Activated T-cell treated with anti-CD3 and anti-CD28 coated beads, Interleukin-2, amount 50 U/mL, for 4 hours (primary cell): ENCODE measurements at regions not wholly inside any gene's neighbourhood (a gene's known extent, or its start where the extent isn't known, plus 50 kb on each side); places are given as distances from the start of the nearest gene placed in this dataset.

Experiments
- ATAC-seq, 2 donors: fragments of 200-7000 bp; cut with Tn5 transposase; one replicate each; pipeline ENCODE4 v1.10.0; 2021
- DNase-seq: peaks from one replicate; pipeline ENCODE4 v3.0.0-alpha.2; 2020
- H3K27me3 Mint-ChIP-seq: one replicate; pipeline ENCODE4 v1.8.0; 2021; ENCODE audit warnings: low read depth, mixed read lengths
- H3K36me3 Mint-ChIP-seq: one replicate; pipeline ENCODE4 v1.8.0; 2022; ENCODE audit warnings: mixed read lengths; ENCODE audit not compliant: insufficient read depth
- H3K4me1 Mint-ChIP-seq: one replicate; pipeline ENCODE4 v1.8.0; 2021; ENCODE audit warnings: low read depth, mixed read lengths
- H3K4me3 Mint-ChIP-seq: one replicate; pipeline ENCODE4 v1.8.0; 2021; ENCODE audit warnings: mild to moderate bottlenecking, moderate library complexity, mixed read lengths
- H3K9me3 Mint-ChIP-seq: one replicate; pipeline ENCODE4 v1.8.0; 2021; ENCODE audit warnings: mixed read lengths

- Mint-ChIP-seq H3K9me3 (no peaks in the 10 kb centered on the region), H3K4me3 (no peak overlapping the region), H3K36me3 (no peaks in the 10 kb centered on the region), H3K27me3 (peaks cover 3% of the 10 kb centered on the region), H3K4me1 (no peaks in the 10 kb centered on the region)
- DNase-seq (no peak), ATAC-seq (no peak)
These were observed 211.4 kb upstream of the SALL3 start for GRCh38 chr18:78768221-78768620.

GRCh38 chr18:78768656-78769501 lies 210.7 kb upstream of the SALL3 start:
- Mint-ChIP-seq H3K4me1 (no peaks in the 10 kb centered on the region), H3K27me3 (peaks cover 3% of the 10 kb centered on the region), H3K9me3 (no peaks in the 10 kb centered on the region), H3K4me3 (no peak overlapping the region), H3K36me3 (no peaks in the 10 kb centered on the region)
- DNase-seq, result no peak
- no peak for ATAC-seq

GRCh38 chr18:78769502-78770105 lies 210.0 kb upstream of the SALL3 start:
- no peaks in the 10 kb centered on the region for H3K36me3 Mint-ChIP-seq
- H3K4me1 Mint-ChIP-seq, result no peaks in the 10 kb centered on the region
- no peak for ATAC-seq
- H3K4me3 Mint-ChIP-seq, result no peak overlapping the region
- no peaks in the 10 kb centered on the region for H3K9me3 Mint-ChIP-seq
- no peak for DNase-seq
- peaks cover 3% of the 10 kb centered on the region for H3K27me3 Mint-ChIP-seq

GRCh38 chr18:78770139-78770822 lies 209.3 kb upstream of the SALL3 start:
- DNase-seq, result no peak
- no peak for ATAC-seq
- H3K4me3 Mint-ChIP-seq, result no peak overlapping the region
- H3K27me3 Mint-ChIP-seq, result peaks cover 3% of the 10 kb centered on the region
- no peaks in the 10 kb centered on the region for H3K36me3 Mint-ChIP-seq
- no peaks in the 10 kb centered on the region for H3K9me3 Mint-ChIP-seq
- no peaks in the 10 kb centered on the region for H3K4me1 Mint-ChIP-seq

GRCh38 chr18:78770823-78771139 lies 208.8 kb upstream of the SALL3 start:
- no peak for DNase-seq
- ATAC-seq, result no peak
- no peak overlapping the region for H3K4me3 Mint-ChIP-seq
- H3K9me3 Mint-ChIP-seq, result no peaks in the 10 kb centered on the region
- no peaks in the 10 kb centered on the region for H3K4me1 Mint-ChIP-seq
- H3K36me3 Mint-ChIP-seq, result no peaks in the 10 kb centered on the region
- peaks cover 3% of the 10 kb centered on the region for H3K27me3 Mint-ChIP-seq

- Mint-ChIP-seq H3K4me3 (no peak overlapping the region), H3K4me1 (no peaks in the 10 kb centered on the region), H3K36me3 (no peaks in the 10 kb centered on the region), H3K27me3 (peaks cover 3% of the 10 kb centered on the region), H3K9me3 (no peaks in the 10 kb centered on the region)
- DNase-seq (no peak), ATAC-seq (no peak)
These were observed 207.9 kb upstream of the SALL3 start for GRCh38 chr18:78771496-78772359.

GRCh38 chr18:78772360-78773302 lies 207.0 kb upstream of the SALL3 start:
- Mint-ChIP-seq H3K36me3 (no peaks in the 10 kb centered on the region), H3K4me1 (no peaks in the 10 kb centered on the region), H3K4me3 (no peak overlapping the region), H3K27me3 (peaks cover 3% of the 10 kb centered on the region), H3K9me3 (no peaks in the 10 kb centered on the region)
- DNase-seq (no peak), ATAC-seq (no peak)

GRCh38 chr18:78773303-78773755 lies 206.3 kb upstream of the SALL3 start:
- ATAC-seq (no peak), DNase-seq (no peak)
- no peaks in the 10 kb centered on the region for H3K4me1 Mint-ChIP-seq
- H3K9me3 Mint-ChIP-seq, result no peaks in the 10 kb centered on the region
- no peak overlapping the region for H3K4me3 Mint-ChIP-seq
- H3K36me3 Mint-ChIP-seq, result no peaks in the 10 kb centered on the region
- H3K27me3 Mint-ChIP-seq, result peaks cover 3% of the 10 kb centered on the region

GRCh38 chr18:78773819-78774218 lies 205.8 kb upstream of the SALL3 start:
- Mint-ChIP-seq H3K4me3 (no peak overlapping the region), H3K4me1 (no peaks in the 10 kb centered on the region), H3K9me3 (no peaks in the 10 kb centered on the region), H3K27me3 (peaks cover 3% of the 10 kb centered on the region), H3K36me3 (no peaks in the 10 kb centered on the region)
- ATAC-seq (no peak), DNase-seq (no peak)

GRCh38 chr18:78774741-78775141 lies 204.9 kb upstream of the SALL3 start:
- Mint-ChIP-seq H3K9me3 (no peaks in the 10 kb centered on the region), H3K36me3 (no peaks in the 10 kb centered on the region), H3K27me3 (no peaks in the 10 kb centered on the region), H3K4me3 (no peak overlapping the region), H3K4me1 (no peaks in the 10 kb centered on the region)
- ATAC-seq, result no peak
- no peak for DNase-seq

- H3K4me1 Mint-ChIP-seq, result no peaks in the 10 kb centered on the region
- DNase-seq (no peak), ATAC-seq (no peak)
- H3K9me3 Mint-ChIP-seq, result no peaks in the 10 kb centered on the region
- H3K36me3 Mint-ChIP-seq, result no peaks in the 10 kb centered on the region
- H3K4me3 Mint-ChIP-seq, result no peak overlapping the region
- H3K27me3 Mint-ChIP-seq, result no peaks in the 10 kb centered on the region
These were observed 203.5 kb upstream of the SALL3 start for GRCh38 chr18:78776151-78776550.

- Mint-ChIP-seq H3K9me3 (no peaks in the 10 kb centered on the region), H3K27me3 (no peaks in the 10 kb centered on the region), H3K4me1 (no peaks in the 10 kb centered on the region), H3K36me3 (no peaks in the 10 kb centered on the region), H3K4me3 (no peak overlapping the region)
- no peak for ATAC-seq
- DNase-seq, result no peak
These were observed 202.8 kb upstream of the SALL3 start for GRCh38 chr18:78776706-78777285.

- ATAC-seq (no peak), DNase-seq (no peak)
- Mint-ChIP-seq H3K9me3 (no peaks in the 10 kb centered on the region), H3K36me3 (no peaks in the 10 kb centered on the region), H3K4me3 (no peak overlapping the region), H3K4me1 (no peaks in the 10 kb centered on the region), H3K27me3 (no peaks in the 10 kb centered on the region)
These were observed 201.6 kb upstream of the SALL3 start for GRCh38 chr18:78777992-78778391.
